Astrocyte (in vitro differentiated cells and primary cell): ENCODE measurements at regions not wholly inside any gene's neighbourhood (a gene's known extent, or its start where the extent isn't known, plus 50 kb on each side); places are given as distances from the start of the nearest gene placed in this dataset.

Source experiments
- DNase-seq: peaks from one replicate; pipeline ENCODE4 v3.0.0-alpha.2; 2010; ENCODE audit warnings: low read depth
- FAIRE-seq: peaks from 2 replicates; lab custom pipeline; 2011; peaks lifted over from hg19 to GRCh38; lab: Jason Lieb, UNC
- H2AFZ ChIP-seq: 2 replicates; pipeline ENCODE4 v1.6.0; 2012; ENCODE audit warnings: low read depth, low read length, inconsistent platforms
- H3K27ac ChIP-seq: 2 replicates; pipeline ENCODE4 v1.5.1; 2011; ENCODE audit warnings: low read depth, low read length, inconsistent platforms
- H3K27me3 ChIP-seq: 2 replicates; pipeline ENCODE4 v1.6.0; 2011; ENCODE audit warnings: low read length, inconsistent platforms; ENCODE audit not compliant: insufficient read depth
- H3K36me3 ChIP-seq: 2 replicates; pipeline ENCODE4 v1.5.1; 2011; ENCODE audit warnings: low read length, inconsistent platforms; ENCODE audit not compliant: insufficient read depth
- H3K4me1 ChIP-seq: 2 replicates; pipeline ENCODE4 v1.5.1; 2011; ENCODE audit warnings: low read length, inconsistent platforms; ENCODE audit not compliant: insufficient read depth
- H3K4me2 ChIP-seq: 2 replicates; pipeline ENCODE4 v1.6.0; 2012; ENCODE audit warnings: low read length, inconsistent platforms
- H3K4me3 ChIP-seq: 2 replicates; pipeline ENCODE4 v1.5.1; 2011; ENCODE audit warnings: low read depth, mild to moderate bottlenecking, low read length, inconsistent platforms; ENCODE audit not compliant: insufficient read depth
- H3K79me2 ChIP-seq: 2 replicates; pipeline ENCODE4 v1.6.0; 2012; ENCODE audit warnings: mild to moderate bottlenecking, low read length, inconsistent platforms; ENCODE audit not compliant: insufficient read depth
- H3K9ac ChIP-seq: 2 replicates; pipeline ENCODE4 v1.6.0; 2012; ENCODE audit warnings: mild to moderate bottlenecking, low read length, inconsistent platforms
- H3K9me3 ChIP-seq: 2 replicates; pipeline ENCODE4 v1.5.1; 2012; ENCODE audit warnings: low read depth, mild to moderate bottlenecking, low read length, inconsistent platforms; ENCODE audit not compliant: insufficient read depth
- H4K20me1 ChIP-seq: 2 replicates; pipeline ENCODE4 v1.6.0; 2012; ENCODE audit warnings: low read length, inconsistent platforms; ENCODE audit not compliant: insufficient read depth
- H3K27ac Mint-ChIP-seq: one replicate; pipeline ENCODE4 v1.8.0; 2021; ENCODE audit warnings: mild to moderate bottlenecking, mixed read lengths; ENCODE audit not compliant: unreplicated experiment
- H3K27me3 Mint-ChIP-seq: one replicate; pipeline ENCODE4 v1.8.0; 2021; ENCODE audit warnings: low read depth, mixed read lengths; ENCODE audit not compliant: unreplicated experiment
- H3K36me3 Mint-ChIP-seq: one replicate; pipeline ENCODE4 v1.8.0; 2021; ENCODE audit warnings: low read depth, mixed read lengths; ENCODE audit not compliant: unreplicated experiment
- H3K4me1 Mint-ChIP-seq: one replicate; pipeline ENCODE4 v1.8.0; 2021; ENCODE audit warnings: low read depth, mixed read lengths; ENCODE audit not compliant: unreplicated experiment
- H3K4me3 Mint-ChIP-seq: one replicate; pipeline ENCODE4 v1.8.0; 2021; ENCODE audit warnings: mild to moderate bottlenecking, moderate library complexity, mixed read lengths; ENCODE audit not compliant: unreplicated experiment
- H3K9me3 Mint-ChIP-seq: one replicate; pipeline ENCODE4 v1.8.0; 2021; ENCODE audit warnings: mild to moderate bottlenecking, mixed read lengths; ENCODE audit not compliant: unreplicated experiment
- EZH2 ChIP-seq: IDR thresholded peaks from 2 replicates; pipeline ENCODE4 v1.6.1; 2012; ENCODE audit warnings: mild to moderate bottlenecking, low read length, inconsistent platforms; ENCODE audit not compliant: insufficient read depth
- TF ChIP-seq, protein P1 (sequence below): IDR thresholded peaks from 2 replicates; pipeline ENCODE4 v1.5.1; 2011; ENCODE audit warnings: low read depth, mild to moderate bottlenecking, inconsistent platforms, low read length, moderate library complexity; ENCODE audit not compliant: insufficient read depth

DNA sequence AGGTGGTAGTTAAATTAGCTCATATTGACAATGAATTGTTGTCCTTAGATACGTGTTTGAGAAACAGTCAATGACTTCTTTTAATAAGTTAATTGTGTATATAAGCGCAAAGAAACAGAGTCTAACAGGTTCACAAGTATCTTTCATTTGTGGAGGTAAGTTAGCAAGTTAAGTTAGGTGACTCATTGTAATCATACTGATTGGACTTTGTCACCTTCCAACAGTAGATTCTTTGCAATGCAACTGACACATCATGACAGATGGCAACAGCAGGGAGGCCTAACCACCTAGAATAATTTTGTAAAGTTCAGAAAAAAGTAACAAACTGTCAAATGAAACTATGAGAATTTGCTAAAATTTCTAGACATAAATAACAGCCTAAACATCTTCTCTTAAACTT is 207.6 kb upstream of the PITX2 start:
- H3K4me1 Mint-ChIP-seq: peaks cover 3% of the 10 kb centered on the region
- H3K27me3 Mint-ChIP-seq: no peaks in the 10 kb centered on the region
- H3K27me3 ChIP-seq: no peaks in the 10 kb centered on the region
- no peaks in the 10 kb centered on the region for H3K4me1 ChIP-seq
- H3K4me3 Mint-ChIP-seq: no peak overlapping the region
- TF ChIP-seq EZH2: no peak
- TF ChIP-seq, protein P1, sequence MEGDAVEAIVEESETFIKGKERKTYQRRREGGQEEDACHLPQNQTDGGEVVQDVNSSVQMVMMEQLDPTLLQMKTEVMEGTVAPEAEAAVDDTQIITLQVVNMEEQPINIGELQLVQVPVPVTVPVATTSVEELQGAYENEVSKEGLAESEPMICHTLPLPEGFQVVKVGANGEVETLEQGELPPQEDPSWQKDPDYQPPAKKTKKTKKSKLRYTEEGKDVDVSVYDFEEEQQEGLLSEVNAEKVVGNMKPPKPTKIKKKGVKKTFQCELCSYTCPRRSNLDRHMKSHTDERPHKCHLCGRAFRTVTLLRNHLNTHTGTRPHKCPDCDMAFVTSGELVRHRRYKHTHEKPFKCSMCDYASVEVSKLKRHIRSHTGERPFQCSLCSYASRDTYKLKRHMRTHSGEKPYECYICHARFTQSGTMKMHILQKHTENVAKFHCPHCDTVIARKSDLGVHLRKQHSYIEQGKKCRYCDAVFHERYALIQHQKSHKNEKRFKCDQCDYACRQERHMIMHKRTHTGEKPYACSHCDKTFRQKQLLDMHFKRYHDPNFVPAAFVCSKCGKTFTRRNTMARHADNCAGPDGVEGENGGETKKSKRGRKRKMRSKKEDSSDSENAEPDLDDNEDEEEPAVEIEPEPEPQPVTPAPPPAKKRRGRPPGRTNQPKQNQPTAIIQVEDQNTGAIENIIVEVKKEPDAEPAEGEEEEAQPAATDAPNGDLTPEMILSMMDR: no peak
- H4K20me1 ChIP-seq: no peaks in the 10 kb centered on the region
- H3K9me3 ChIP-seq: no peaks in the 10 kb centered on the region
- H3K9ac ChIP-seq: no peak overlapping the region
- H3K27ac Mint-ChIP-seq: no peak overlapping the region
- no peak overlapping the region for H3K4me3 ChIP-seq
- H3K79me2 ChIP-seq: no peaks in the 10 kb centered on the region
- no peak overlapping the region for H3K4me2 ChIP-seq
- no peaks in the 10 kb centered on the region for H3K36me3 Mint-ChIP-seq
- no peak for FAIRE-seq
- H3K9me3 Mint-ChIP-seq: peaks cover 7% of the 10 kb centered on the region
- H3K36me3 ChIP-seq: no peaks in the 10 kb centered on the region
- no peak overlapping the region for H2AFZ ChIP-seq
- H3K27ac ChIP-seq: no peak overlapping the region
- no peak for DNase-seq

DNA sequence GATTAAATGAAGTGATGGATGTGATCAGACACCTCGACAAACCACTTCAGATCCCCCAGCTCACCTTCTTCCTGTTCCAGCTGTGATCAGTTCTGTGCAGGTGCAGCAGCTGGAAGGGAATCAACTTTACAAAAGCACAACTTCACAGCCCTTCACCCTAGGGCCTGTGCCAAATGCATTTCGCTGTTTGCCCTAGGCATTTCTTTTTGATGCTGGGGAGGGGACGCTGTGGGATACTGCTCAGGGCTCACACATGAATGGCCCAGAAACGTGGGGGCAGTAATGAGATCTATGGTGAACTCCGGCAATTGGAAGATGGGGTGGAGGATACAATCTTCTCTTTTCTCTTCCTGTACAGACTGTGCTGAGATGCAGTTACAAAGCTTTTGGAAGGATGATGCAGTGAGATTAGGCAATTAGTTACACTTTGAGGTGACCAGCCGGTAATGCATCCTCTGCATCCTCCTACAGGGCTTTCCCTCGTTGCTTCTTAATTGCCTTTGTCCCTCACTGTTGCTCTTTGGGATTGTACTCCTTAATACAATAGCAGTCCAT is 215.1 kb upstream of the PITX2 start:
- no peaks in the 10 kb centered on the region for H3K36me3 ChIP-seq
- H3K9ac ChIP-seq: no peak overlapping the region
- no peak overlapping the region for H2AFZ ChIP-seq
- TF ChIP-seq EZH2: no peak
- TF ChIP-seq, protein P1: no peak
- H3K27ac ChIP-seq: no peak overlapping the region
- no peaks in the 10 kb centered on the region for H3K9me3 ChIP-seq
- H3K4me3 Mint-ChIP-seq: no peak overlapping the region
- FAIRE-seq (no peak), DNase-seq (no peak)
- H3K36me3 Mint-ChIP-seq: no peaks in the 10 kb centered on the region
- no peaks in the 10 kb centered on the region for H3K9me3 Mint-ChIP-seq
- no peak overlapping the region for H3K4me2 ChIP-seq
- H3K27ac Mint-ChIP-seq: no peak overlapping the region
- no peak overlapping the region for H3K4me3 ChIP-seq
- H3K27me3 Mint-ChIP-seq: no peaks in the 10 kb centered on the region
- H3K79me2 ChIP-seq: no peaks in the 10 kb centered on the region
- peaks cover 8% of the 10 kb centered on the region for H3K4me1 Mint-ChIP-seq
- no peaks in the 10 kb centered on the region for H3K27me3 ChIP-seq
- H3K4me1 ChIP-seq: peaks cover 7% of the 10 kb centered on the region
- no peaks in the 10 kb centered on the region for H4K20me1 ChIP-seq

DNA sequence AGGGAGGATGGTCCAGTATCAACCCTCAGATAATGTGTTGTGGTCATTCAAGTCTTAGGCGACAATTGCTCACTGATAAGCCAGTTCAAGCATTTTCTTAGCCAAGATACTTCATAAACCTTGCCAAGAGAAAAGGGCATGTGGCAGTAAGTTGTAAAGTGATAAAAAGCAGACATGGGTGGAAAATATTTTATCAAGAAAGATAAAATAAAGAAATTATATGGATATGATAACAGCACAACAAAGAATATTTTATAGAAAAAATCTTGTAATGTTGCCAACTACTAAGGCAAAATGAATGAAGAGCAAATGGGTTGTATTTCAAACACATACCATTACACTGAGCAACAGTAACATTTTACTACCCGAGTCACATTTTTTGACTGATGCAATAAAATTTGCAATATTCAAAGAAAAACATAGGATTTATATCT is 217.4 kb upstream of the PITX2 start:
- H3K27me3 Mint-ChIP-seq: no peaks in the 10 kb centered on the region
- H3K4me1 Mint-ChIP-seq: peaks cover 8% of the 10 kb centered on the region
- Histone ChIP-seq H3K9me3 (no peaks in the 10 kb centered on the region), H3K9ac (no peak overlapping the region), H3K4me1 (peaks cover 7% of the 10 kb centered on the region), H3K79me2 (no peaks in the 10 kb centered on the region), H3K4me2 (no peak overlapping the region), H3K36me3 (no peaks in the 10 kb centered on the region), H3K27me3 (no peaks in the 10 kb centered on the region), H2AFZ (no peak overlapping the region), H4K20me1 (no peaks in the 10 kb centered on the region), H3K4me3 (no peak overlapping the region), H3K27ac (no peak overlapping the region)
- H3K9me3 Mint-ChIP-seq: peaks cover 2% of the 10 kb centered on the region
- FAIRE-seq (no peak), DNase-seq (peak; percentile 31)
- H3K27ac Mint-ChIP-seq: peak overlapping the region; percentile 41
- TF ChIP-seq EZH2: no peak
- TF ChIP-seq, protein P1: no peak
- H3K4me3 Mint-ChIP-seq: no peak overlapping the region
- no peaks in the 10 kb centered on the region for H3K36me3 Mint-ChIP-seq
